ENCODE measurements at regions not wholly inside any gene's neighbourhood (a gene's known extent, or its start where the extent isn't known, plus 50 kb on each side); places are given as distances from the start of the nearest gene placed in this dataset.

GRCh38 chr2:104140361-104140760 lies 713.6 kb upstream of the POU3F3 start:
- H3K4me3 ChIP-seq (IDR thresholded peaks at IDR 0.05; ENCODE audit: insufficient read depth, low read depth, low read length): no peak overlapping the region
- no peak for TF ChIP-seq CTCF (conservative IDR thresholded peaks at IDR 0.05; ENCODE audit: low read depth, low read length)
- H3K27ac ChIP-seq: no peak overlapping the region
- H2AFZ ChIP-seq (ENCODE audit: low read depth): no peak overlapping the region
- no peaks in the 10 kb centered on the region for H4K20me1 ChIP-seq (ENCODE audit: insufficient read depth)
- no peak overlapping the region for H3K4me2 ChIP-seq
- no peaks in the 10 kb centered on the region for H3K4me1 ChIP-seq (ENCODE audit: low read depth, poor library complexity, severe bottlenecking)
- H3K36me3 ChIP-seq (ENCODE audit: insufficient read depth): no peaks in the 10 kb centered on the region
- no peaks in the 10 kb centered on the region for H3K79me2 ChIP-seq (ENCODE audit: insufficient read depth, low read depth)
- H3K9ac ChIP-seq: no peak overlapping the region
- no peaks in the 10 kb centered on the region for H3K27me3 ChIP-seq (ENCODE audit: insufficient read depth, low read depth)

- no peak overlapping the region for H3K4me2 ChIP-seq
- H3K27me3 ChIP-seq (ENCODE audit: insufficient read depth, low read depth): no peaks in the 10 kb centered on the region
- H3K27ac ChIP-seq: no peak overlapping the region
- H4K20me1 ChIP-seq (ENCODE audit: insufficient read depth): no peaks in the 10 kb centered on the region
- TF ChIP-seq CTCF (conservative IDR thresholded peaks at IDR 0.05; ENCODE audit: low read depth, low read length): no peak
- H3K4me1 ChIP-seq (ENCODE audit: low read depth, poor library complexity, severe bottlenecking): no peaks in the 10 kb centered on the region
- no peak overlapping the region for H2AFZ ChIP-seq (ENCODE audit: low read depth)
- H3K9ac ChIP-seq: no peak overlapping the region
- no peaks in the 10 kb centered on the region for H3K79me2 ChIP-seq (ENCODE audit: insufficient read depth, low read depth)
- H3K36me3 ChIP-seq (ENCODE audit: insufficient read depth): no peaks in the 10 kb centered on the region
- no peak overlapping the region for H3K4me3 ChIP-seq (IDR thresholded peaks at IDR 0.05; ENCODE audit: insufficient read depth, low read depth, low read length)
Observed at GRCh38 chr2:104158191-104158590, 695.7 kb upstream of the POU3F3 start.

GRCh38 chr2:104163611-104164130 lies 690.2 kb upstream of the POU3F3 start:
- H3K27me3 ChIP-seq (ENCODE audit: insufficient read depth, low read depth): no peaks in the 10 kb centered on the region
- H3K4me2 ChIP-seq: no peak overlapping the region
- no peak overlapping the region for H3K9ac ChIP-seq
- no peaks in the 10 kb centered on the region for H3K4me1 ChIP-seq (ENCODE audit: low read depth, poor library complexity, severe bottlenecking)
- no peak overlapping the region for H2AFZ ChIP-seq (ENCODE audit: low read depth)
- H3K36me3 ChIP-seq (ENCODE audit: insufficient read depth): no peaks in the 10 kb centered on the region
- H3K79me2 ChIP-seq (ENCODE audit: insufficient read depth, low read depth): no peaks in the 10 kb centered on the region
- no peaks in the 10 kb centered on the region for H4K20me1 ChIP-seq (ENCODE audit: insufficient read depth)
- no peak for TF ChIP-seq CTCF (conservative IDR thresholded peaks at IDR 0.05; ENCODE audit: low read depth, low read length)
- H3K27ac ChIP-seq: no peak overlapping the region
- no peak overlapping the region for H3K4me3 ChIP-seq (IDR thresholded peaks at IDR 0.05; ENCODE audit: insufficient read depth, low read depth, low read length)

- no peak for TF ChIP-seq CTCF (conservative IDR thresholded peaks at IDR 0.05; ENCODE audit: low read depth, low read length)
- H3K79me2 ChIP-seq (ENCODE audit: insufficient read depth, low read depth): no peaks in the 10 kb centered on the region
Observed at GRCh38 chr2:104164721-104165252, 689.1 kb upstream of the POU3F3 start.

More at GRCh38 chr2:104164721-104165252, 689.1 kb upstream of the POU3F3 start:
- H3K4me1 ChIP-seq (ENCODE audit: low read depth, poor library complexity, severe bottlenecking): no peaks in the 10 kb centered on the region
- no peaks in the 10 kb centered on the region for H3K36me3 ChIP-seq (ENCODE audit: insufficient read depth)
- H4K20me1 ChIP-seq (ENCODE audit: insufficient read depth): no peaks in the 10 kb centered on the region
- H3K9ac ChIP-seq: no peak overlapping the region
- H3K27me3 ChIP-seq (ENCODE audit: insufficient read depth, low read depth): no peaks in the 10 kb centered on the region
- no peak overlapping the region for H2AFZ ChIP-seq (ENCODE audit: low read depth)
- H3K27ac ChIP-seq: no peak overlapping the region
- H3K4me3 ChIP-seq (IDR thresholded peaks at IDR 0.05; ENCODE audit: insufficient read depth, low read depth, low read length): no peak overlapping the region
- no peak overlapping the region for H3K4me2 ChIP-seq
